ENCODE measurements at regions not wholly inside any gene's neighbourhood (a gene's known extent, or its start where the extent isn't known, plus 50 kb on each side); places are given as distances from the start of the nearest gene placed in this dataset.
A peak's percentile ranks its signal among the peaks of the same experiment; 100 is the strongest.

GRCh38 chr6:156562636-156563035, 214.5 kb upstream of the ARID1B start:
- no peak for DNase-seq

DNA sequence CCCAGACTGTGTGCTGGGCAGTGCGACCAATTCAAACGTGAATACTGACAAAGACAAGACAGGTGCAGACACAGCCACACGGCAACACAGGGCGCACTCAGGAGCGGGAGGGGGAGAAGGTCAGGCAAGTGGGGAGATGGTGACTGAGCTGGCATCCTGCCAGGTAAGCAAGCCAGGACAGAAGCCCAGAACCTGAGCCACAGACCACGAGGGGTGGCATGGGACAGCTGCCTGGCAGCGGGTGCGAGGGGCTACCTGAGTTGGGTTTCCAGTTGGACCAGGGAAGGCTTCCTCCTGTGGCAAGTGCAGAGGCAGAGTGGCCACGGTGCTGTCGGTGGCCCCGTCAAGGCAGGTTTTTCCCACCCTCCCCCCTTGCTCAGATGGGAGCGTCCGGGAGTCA, 215.2 kb upstream of the ARID1B start:
- DNase-seq = no peak

GRCh38 chr6:156560476-156560875, 216.7 kb upstream of the ARID1B start:
- DNase-seq = no peak

DNA sequence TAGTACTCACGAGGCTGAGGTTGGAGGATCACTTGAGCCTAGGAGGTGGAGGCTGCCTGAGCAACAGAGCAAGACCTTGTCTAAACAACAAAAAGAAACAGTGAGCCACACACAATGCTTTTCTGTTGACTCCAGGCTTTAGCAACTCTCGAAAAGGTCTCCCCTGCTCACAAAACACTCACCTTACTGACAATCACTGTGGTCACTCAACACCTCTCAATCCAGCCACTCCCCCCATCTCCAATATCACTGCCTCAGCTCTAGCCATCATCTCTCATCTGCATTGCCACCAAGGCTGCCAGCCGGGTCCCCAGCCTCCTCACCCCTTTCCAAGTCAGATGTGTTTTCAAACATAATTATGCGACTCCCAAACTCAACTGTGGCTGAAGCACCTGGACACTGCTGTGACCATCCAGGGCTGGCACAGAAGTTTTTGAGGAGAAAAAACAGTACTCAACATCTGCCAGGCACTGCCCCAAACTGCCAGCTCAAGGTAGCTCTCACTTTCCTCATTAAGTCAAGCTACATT, 218.0 kb upstream of the ARID1B start:
- DNase-seq = no peak

GRCh38 chr6:156557911-156558259, 219.3 kb upstream of the ARID1B start:
- no peak for DNase-seq

DNA sequence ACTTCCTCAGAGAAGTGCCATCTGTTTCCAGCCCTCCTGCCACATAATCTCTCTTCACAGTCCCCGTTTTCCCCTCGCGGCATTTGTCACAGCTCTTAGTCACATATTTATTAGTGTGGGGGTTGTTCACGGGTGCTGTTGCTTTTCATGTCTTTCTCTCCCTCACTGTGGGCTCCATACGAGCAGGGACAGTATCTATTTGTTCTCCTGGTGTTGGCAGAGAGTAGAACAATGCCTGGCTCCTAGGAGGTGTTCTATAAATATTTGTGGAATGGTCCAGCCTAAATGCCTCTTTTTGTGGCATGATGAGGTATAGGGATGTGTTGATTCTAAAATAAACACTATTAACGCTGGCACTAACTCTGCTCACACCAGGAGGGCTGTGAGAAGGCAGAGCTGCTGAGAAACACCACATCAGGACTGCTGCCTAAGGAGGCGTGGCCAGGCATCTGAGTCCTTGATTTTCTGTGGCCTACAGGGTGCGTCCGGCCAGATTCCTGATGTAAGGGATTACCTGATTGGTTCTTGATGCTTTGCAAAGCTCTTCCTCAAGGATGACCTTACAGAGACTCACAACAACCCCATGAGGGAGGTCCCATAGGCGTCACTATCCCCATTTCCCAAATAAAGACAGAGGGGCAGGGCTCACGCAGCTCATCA, 219.8 kb upstream of the ARID1B start:
- DNase-seq = peak; percentile 64

- no peak for DNase-seq
Observed at GRCh38 chr6:156556811-156557210, 220.4 kb upstream of the ARID1B start.

- DNase-seq = no peak
Observed at GRCh38 chr6:156555116-156555515, 222.1 kb upstream of the ARID1B start.

DNA sequence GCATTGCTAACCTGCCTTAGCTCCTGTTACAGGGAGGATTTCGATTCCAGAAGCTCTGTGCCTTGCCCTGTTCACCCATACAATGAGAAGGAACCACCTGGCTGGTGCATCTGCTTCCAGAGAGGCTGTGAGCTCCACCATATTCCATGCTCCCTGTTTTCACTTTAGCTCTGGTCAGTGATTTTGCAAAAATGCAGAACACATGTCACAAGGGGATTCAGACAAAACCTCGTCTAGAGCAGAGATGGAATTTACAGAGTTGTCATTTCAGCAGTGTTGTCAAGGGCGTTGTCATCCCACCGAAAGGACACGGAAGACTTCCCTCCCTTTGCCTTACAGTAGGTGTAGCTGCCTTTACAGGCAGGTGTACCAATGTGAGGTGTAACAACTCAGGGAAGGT, 223.0 kb upstream of the ARID1B start:
- DNase-seq = no peak

- DNase-seq = no peak
Observed at GRCh38 chr6:156552849-156553248, 224.3 kb upstream of the ARID1B start.

DNA sequence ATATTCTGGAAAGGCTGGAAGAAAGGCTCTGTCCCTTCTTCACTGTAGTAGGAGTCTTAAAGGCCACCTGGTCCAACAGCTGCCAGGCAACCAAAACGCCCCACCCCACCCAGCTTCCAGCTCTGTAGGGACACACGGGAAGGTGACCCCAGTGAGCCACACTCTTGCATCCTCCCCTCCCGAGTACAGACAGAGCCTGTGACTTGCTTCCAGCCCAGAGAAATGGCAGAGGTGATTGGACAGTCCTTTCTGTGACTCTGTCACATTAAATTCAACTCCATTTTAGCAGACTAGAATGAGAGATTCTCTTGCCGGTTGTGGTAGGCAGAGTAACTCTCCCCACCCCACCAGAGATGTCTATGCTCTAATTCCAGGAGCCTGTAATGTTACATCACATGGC, 226.2 kb upstream of the ARID1B start:
- DNase-seq = no peak

- no peak for DNase-seq
Observed at GRCh38 chr6:156545931-156546330, 231.2 kb upstream of the ARID1B start.

GRCh38 chr6:156545021-156545420, 232.2 kb upstream of the ARID1B start:
- no peak for DNase-seq

- DNase-seq = no peak
Observed at GRCh38 chr6:156544046-156544445, 233.1 kb upstream of the ARID1B start.

DNA sequence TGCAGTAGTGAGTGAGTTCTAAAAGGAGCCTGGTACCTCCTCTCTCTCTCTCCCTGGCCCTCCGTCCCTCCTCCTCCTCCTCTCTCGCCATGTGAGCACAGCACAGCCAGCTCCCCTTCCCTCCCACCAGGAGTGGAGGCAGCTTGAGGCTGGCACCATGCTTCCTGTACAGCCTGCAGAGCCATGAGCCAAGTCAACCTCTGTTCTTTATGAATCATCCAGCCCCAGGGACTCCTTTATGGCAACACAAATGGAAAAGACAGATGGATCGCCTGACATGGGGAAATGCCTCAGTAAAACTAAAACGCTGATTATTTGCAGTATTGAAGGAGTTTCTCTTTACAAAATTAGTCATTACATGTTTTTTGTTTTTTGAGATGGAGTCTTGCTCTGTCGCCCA, 233.7 kb upstream of the ARID1B start:
- DNase-seq = no peak

- DNase-seq = no peak
Observed at GRCh38 chr6:156538875-156539660, 238.1 kb upstream of the ARID1B start.

- no peak for DNase-seq
Observed at GRCh38 chr6:156534594-156534993, 242.6 kb upstream of the ARID1B start.

GRCh38 chr6:156533872-156534524, 243.2 kb upstream of the ARID1B start:
- no peak for DNase-seq

GRCh38 chr6:156526081-156526480, 251.1 kb upstream of the ARID1B start:
- no peak for DNase-seq

GRCh38 chr6:156525541-156525940, 251.6 kb upstream of the ARID1B start:
- DNase-seq = no peak

GRCh38 chr6:156519940-156520339, 257.2 kb upstream of the ARID1B start:
- no peak for DNase-seq

GRCh38 chr6:156517088-156517487, 260.1 kb upstream of the ARID1B start:
- DNase-seq = no peak

GRCh38 chr6:156515242-156515641, 261.9 kb upstream of the ARID1B start:
- DNase-seq = no peak

Data from tongue (tissue), 1 donor.